Head of caudate nucleus (tissue), 42 donors: ENCODE measurements at regions not wholly inside any gene's neighbourhood (a gene's known extent, or its start where the extent isn't known, plus 50 kb on each side); places are given as distances from the start of the nearest gene placed in this dataset.

Experiments used
- DNase-seq, 42 donors: peaks; one replicate each; pipeline versions ENCODE4 v3.0.0 to v3.0.0-alpha.2; 2020 to 2021; ENCODE audit warnings: mixed read lengths in 7 of 42
- intact Hi-C: fragments of 100-400 bp; cut with DNase I; formaldehyde crosslinking; loops from one replicate; pipeline ENCODE4 v1.15.0; 2022

- no peak for DNase-seq
- intact Hi-C loops: no loop called here
Measured at GRCh38 chrX:33465137-33465536, 253.8 kb upstream of the DMD start.

GRCh38 chrX:33457102-33457501, 245.8 kb upstream of the DMD start:
- DNase-seq: no peak
- intact Hi-C loops: no loop called here

- intact Hi-C loops: no loop called here
- no peak for DNase-seq
Measured at GRCh38 chrX:33447285-33447684, 235.9 kb upstream of the DMD start.

- DNase-seq: peak in 41 of 42 donors; percentile 12 to 86 (median 68)
- intact Hi-C loops: no loop called here
Measured at GRCh38 chrX:33434256-33435092, 223.1 kb upstream of the DMD start.

GRCh38 chrX:33416273-33416805, 205.0 kb upstream of the DMD start:
- intact Hi-C loops: no loop called here
- no peak for DNase-seq

- no peak for DNase-seq
Measured at GRCh38 chrX:33415459-33415858, 204.1 kb upstream of the DMD start.

GRCh38 chrX:33385546-33385945, 174.2 kb upstream of the DMD start:
- no peak for DNase-seq
- intact Hi-C loops: no loop called here

More at GRCh38 chrX:33415459-33415858, 204.1 kb upstream of the DMD start:
- intact Hi-C loops: no loop called here

- intact Hi-C loops: no loop called here
- DNase-seq: no peak
Measured at GRCh38 chrX:33379839-33380238, 168.5 kb upstream of the DMD start.

- intact Hi-C loops: no loop called here
Measured at GRCh38 chrX:33357606-33358005, 146.3 kb upstream of the DMD start.

GRCh38 chrX:33339219-33339618, 127.9 kb upstream of the DMD start:
- DNase-seq: peak in 13 of 42 donors; percentile 1 to 40 (median 12)
- intact Hi-C loops: no loop called here

More at GRCh38 chrX:33357606-33358005, 146.3 kb upstream of the DMD start:
- DNase-seq: no peak

GRCh38 chrX:33336783-33337182, 125.4 kb upstream of the DMD start:
- peak in 35 of 42 donors; percentile 3 to 78 (median 43) for DNase-seq
- intact Hi-C loops: no loop called here

GRCh38 chrX:33333271-33333670, 121.9 kb upstream of the DMD start:
- intact Hi-C loops: no loop called here
- no peak for DNase-seq

- no peak for DNase-seq
- intact Hi-C loops: no loop called here
Measured at GRCh38 chrX:33330798-33331197, 119.4 kb upstream of the DMD start.

GRCh38 chrX:33324099-33324498, 112.8 kb upstream of the DMD start:
- intact Hi-C loops: no loop called here
- no peak for DNase-seq

- no peak for DNase-seq
- intact Hi-C loops: no loop called here
Measured at GRCh38 chrX:33307911-33308354, 96.6 kb upstream of the DMD start.

GRCh38 chrX:33298622-33299021, 87.3 kb upstream of the DMD start:
- intact Hi-C loops: no loop called here

GRCh38 chrX:33285550-33285949, 74.2 kb upstream of the DMD start:
- no peak for DNase-seq
- intact Hi-C loops: no loop called here

More at GRCh38 chrX:33298622-33299021, 87.3 kb upstream of the DMD start:
- DNase-seq: no peak

GRCh38 chrX:33277046-33277445, 65.7 kb upstream of the DMD start:
- DNase-seq: no peak
- intact Hi-C loops: no loop called here

GRCh38 chrX:33273535-33273934, 62.2 kb upstream of the DMD start:
- intact Hi-C loops: no loop called here
- no peak for DNase-seq

- DNase-seq: no peak
- intact Hi-C loops: no loop called here
Measured at GRCh38 chrX:33272986-33273385, 61.6 kb upstream of the DMD start.
